SK-N-SH treated with all-trans-retinoic acid at 6 μM for 48 hours (cell line): ENCODE measurements at regions not wholly inside any gene's neighbourhood (a gene's known extent, or its start where the extent isn't known, plus 50 kb on each side); places are given as distances from the start of the nearest gene placed in this dataset.

Source experiments
- ATAC-seq: fragments of 200-7000 bp; cut with Tn5 transposase; 3 replicates; pipeline ENCODE4 v1.9.1; 2020; ENCODE audit warnings: mild to moderate bottlenecking, moderate library complexity
- ARNTL ChIP-seq: fragments of 450-650 bp; formaldehyde crosslinking; IDR thresholded peaks from 2 replicates; pipeline ENCODE4 v1.5.0; 2020; ENCODE audit warnings: low read depth, mild to moderate bottlenecking, moderate library complexity, borderline replicate concordance
- BACH2 ChIP-seq: fragments of 250-450 bp; sonication (Bioruptor Pico); IDR thresholded peaks from 2 replicates; pipeline ENCODE4 v1.9.0; 2021; ENCODE audit warnings: mild to moderate bottlenecking, borderline replicate concordance
- CSDC2 ChIP-seq: fragments of 250-450 bp; sonication (Bioruptor Pico); IDR thresholded peaks from 2 replicates; pipeline ENCODE4 v1.5.0; 2020; ENCODE audit warnings: mild to moderate bottlenecking, moderate library complexity
- CSRNP3 ChIP-seq: fragments of 250-450 bp; sonication (Bioruptor Pico); IDR thresholded peaks from 2 replicates; pipeline ENCODE4 v1.5.1; 2021; ENCODE audit warnings: mild to moderate bottlenecking, moderate library complexity
- ESRRG ChIP-seq: fragments of 250-450 bp; sonication (Bioruptor Pico); IDR thresholded peaks from 2 replicates; pipeline ENCODE4 v1.6.1; 2021; ENCODE audit warnings: mild to moderate bottlenecking
- ISL1 ChIP-seq: fragments of 250-450 bp; sonication (Bioruptor Pico); IDR thresholded peaks from 2 replicates; pipeline ENCODE4 v2.1.2; 2022; ENCODE audit warnings: mild to moderate bottlenecking, moderate library complexity
- PATZ1 ChIP-seq: fragments of 250-450 bp; sonication (Bioruptor Pico); IDR thresholded peaks from 2 replicates; pipeline ENCODE4 v1.8.0; 2020; ENCODE audit warnings: mild to moderate bottlenecking, moderate library complexity, borderline replicate concordance
- POU6F1 ChIP-seq: fragments of 250-450 bp; sonication (Bioruptor Pico); IDR thresholded peaks from 2 replicates; pipeline ENCODE4 v1.8.0; 2021; ENCODE audit warnings: low read depth, mild to moderate bottlenecking, moderate library complexity, borderline replicate concordance
- PPARA ChIP-seq: fragments of 250-450 bp; sonication (Bioruptor Pico); IDR thresholded peaks from 2 replicates; pipeline ENCODE4 v1.5.0; 2020; ENCODE audit warnings: mild to moderate bottlenecking, borderline replicate concordance
- RARB ChIP-seq: fragments of 250-450 bp; sonication (Bioruptor Pico); IDR thresholded peaks from 2 replicates; pipeline ENCODE4 v1.8.0; 2021; ENCODE audit warnings: mild to moderate bottlenecking, moderate library complexity
- TCF4 ChIP-seq: fragments of 250-450 bp; sonication (Bioruptor Pico); IDR thresholded peaks from 2 replicates; pipeline ENCODE4 v1.8.0; 2021; ENCODE audit warnings: mild to moderate bottlenecking, moderate library complexity, borderline replicate concordance
- TOX ChIP-seq: fragments of 250-450 bp; sonication (Bioruptor Pico); IDR thresholded peaks from 2 replicates; pipeline ENCODE4 v1.8.0; 2021; ENCODE audit warnings: mild to moderate bottlenecking, moderate library complexity, borderline replicate concordance
- ZC3H10 ChIP-seq: fragments of 250-450 bp; sonication (Bioruptor Pico); IDR thresholded peaks from 2 replicates; pipeline ENCODE4 v1.5.1; 2021; ENCODE audit warnings: mild to moderate bottlenecking, moderate library complexity
- ZFP3 ChIP-seq: fragments of 250-450 bp; sonication (Bioruptor Pico); IDR thresholded peaks from 2 replicates; pipeline ENCODE4 v1.5.0; 2020; ENCODE audit warnings: mild to moderate bottlenecking, moderate library complexity
- ZNF70 ChIP-seq: fragments of 450-650 bp; formaldehyde crosslinking; IDR thresholded peaks from 2 replicates; pipeline ENCODE4 v1.5.0; 2020; ENCODE audit warnings: mild to moderate bottlenecking, moderate library complexity
- TF ChIP-seq, protein P1 (sequence below): fragments of 250-450 bp; sonication (Bioruptor Pico); IDR thresholded peaks from 2 replicates; pipeline ENCODE4 v1.5.0; 2020; ENCODE audit warnings: mild to moderate bottlenecking, moderate library complexity

- TF ChIP-seq, protein P1, sequence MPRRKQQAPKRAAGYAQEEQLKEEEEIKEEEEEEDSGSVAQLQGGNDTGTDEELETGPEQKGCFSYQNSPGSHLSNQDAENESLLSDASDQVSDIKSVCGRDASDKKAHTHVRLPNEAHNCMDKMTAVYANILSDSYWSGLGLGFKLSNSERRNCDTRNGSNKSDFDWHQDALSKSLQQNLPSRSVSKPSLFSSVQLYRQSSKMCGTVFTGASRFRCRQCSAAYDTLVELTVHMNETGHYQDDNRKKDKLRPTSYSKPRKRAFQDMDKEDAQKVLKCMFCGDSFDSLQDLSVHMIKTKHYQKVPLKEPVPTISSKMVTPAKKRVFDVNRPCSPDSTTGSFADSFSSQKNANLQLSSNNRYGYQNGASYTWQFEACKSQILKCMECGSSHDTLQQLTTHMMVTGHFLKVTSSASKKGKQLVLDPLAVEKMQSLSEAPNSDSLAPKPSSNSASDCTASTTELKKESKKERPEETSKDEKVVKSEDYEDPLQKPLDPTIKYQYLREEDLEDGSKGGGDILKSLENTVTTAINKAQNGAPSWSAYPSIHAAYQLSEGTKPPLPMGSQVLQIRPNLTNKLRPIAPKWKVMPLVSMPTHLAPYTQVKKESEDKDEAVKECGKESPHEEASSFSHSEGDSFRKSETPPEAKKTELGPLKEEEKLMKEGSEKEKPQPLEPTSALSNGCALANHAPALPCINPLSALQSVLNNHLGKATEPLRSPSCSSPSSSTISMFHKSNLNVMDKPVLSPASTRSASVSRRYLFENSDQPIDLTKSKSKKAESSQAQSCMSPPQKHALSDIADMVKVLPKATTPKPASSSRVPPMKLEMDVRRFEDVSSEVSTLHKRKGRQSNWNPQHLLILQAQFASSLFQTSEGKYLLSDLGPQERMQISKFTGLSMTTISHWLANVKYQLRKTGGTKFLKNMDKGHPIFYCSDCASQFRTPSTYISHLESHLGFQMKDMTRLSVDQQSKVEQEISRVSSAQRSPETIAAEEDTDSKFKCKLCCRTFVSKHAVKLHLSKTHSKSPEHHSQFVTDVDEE = no peak
- TF ChIP-seq ZC3H10 (CRISPR knock-in tag) (no peak), BACH2 (CRISPR knock-in tag) (no peak), ISL1 (no peak), ZNF70 (no peak), TOX (no peak), ZFP3 (no peak)
Observed at GRCh38 chr3:34106379-34106778, 307.9 kb downstream of the PDCD6IP start (continued).

DNA sequence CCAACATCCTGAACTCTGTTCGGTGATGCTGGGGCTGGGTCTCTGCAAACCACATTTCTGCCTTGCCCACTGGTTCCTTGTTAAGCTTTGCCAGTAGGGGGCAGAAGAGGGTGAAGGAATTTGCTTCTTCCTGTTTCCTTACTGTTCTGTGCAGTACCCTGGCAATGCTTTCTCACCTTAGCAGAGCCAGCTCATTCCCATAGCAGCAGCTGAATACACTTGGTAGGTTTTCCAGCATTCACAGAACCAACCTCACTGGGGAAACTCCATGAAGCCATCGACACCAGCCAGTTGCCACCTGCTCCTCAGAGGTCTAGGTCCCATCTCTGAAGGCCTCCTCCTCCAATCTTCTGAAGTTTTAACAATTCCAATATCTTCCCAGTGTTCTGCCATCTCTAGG, 308.4 kb downstream of the PDCD6IP start:
- ATAC-seq = no peak
- TF ChIP-seq PATZ1 (CRISPR knock-in tag) = no peak

DNA sequence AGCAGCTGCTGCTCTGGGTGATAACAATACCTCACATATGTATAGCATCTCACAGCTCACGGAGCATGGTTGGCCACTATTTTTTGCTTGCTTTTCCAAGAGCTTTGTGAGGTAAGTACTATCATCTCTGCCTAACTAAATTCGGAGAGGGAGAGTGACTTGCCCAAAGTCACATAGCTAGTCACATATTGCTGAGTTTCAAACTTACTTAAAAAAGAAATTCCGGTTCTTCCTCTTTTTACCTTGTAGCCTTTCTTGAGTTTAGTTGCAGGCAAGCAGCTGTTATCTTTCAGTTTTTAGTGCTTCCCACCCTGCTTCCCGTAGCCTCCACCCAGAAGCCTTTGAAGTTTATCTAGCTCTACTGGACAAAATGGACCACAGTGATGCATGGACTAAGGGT, 309.2 kb downstream of the PDCD6IP start:
- ATAC-seq = no peak
- TF ChIP-seq ZC3H10 (CRISPR knock-in tag) = no peak
- TF ChIP-seq CSDC2 (CRISPR knock-in tag) = no peak
- TF ChIP-seq ESRRG (CRISPR knock-in tag) = no peak
- no peak for TF ChIP-seq TCF4 (CRISPR knock-in tag)
- TF ChIP-seq ISL1 = no peak
- no peak for TF ChIP-seq ARNTL (CRISPR knock-in tag)
- TF ChIP-seq POU6F1 = no peak
- TF ChIP-seq, all 23 proteins: peak for 0

- TF ChIP-seq PATZ1 (CRISPR knock-in tag) (no peak), CSRNP3 (CRISPR knock-in tag) (no peak), ESRRG (CRISPR knock-in tag) (no peak), ARNTL (CRISPR knock-in tag) (no peak), PPARA (CRISPR knock-in tag) (no peak), RARB (CRISPR knock-in tag) (no peak), TOX (no peak), ZC3H10 (CRISPR knock-in tag) (no peak), POU6F1 (no peak), BACH2 (CRISPR knock-in tag) (no peak)
- no peak for ATAC-seq
Observed at GRCh38 chr3:34109021-34109420, 310.6 kb downstream of the PDCD6IP start.
